Lung (tissue), 11 donors: ENCODE measurements at regions not wholly inside any gene's neighbourhood (a gene's known extent, or its start where the extent isn't known, plus 50 kb on each side); places are given as distances from the start of the nearest gene placed in this dataset.
"Not testable (repeated sequence)": the region's sequence is repeated elsewhere in the genome, so short reads cannot be mapped to it uniquely, and the experiment has no call there.

ENCODE experiments used
- ATAC-seq: fragments of 200-7000 bp; cut with Tn5 transposase; one replicate; pipeline ENCODE4 v1.9.1; 2020; ENCODE audit warnings: moderate number of reproducible peaks; ENCODE audit not compliant: insufficient read depth, low FRiP score
- DNase-seq, 3 donors: peaks; one replicate each; pipeline ENCODE4 v3.0.0-alpha.2; 2013 to 2017
- H3K27ac ChIP-seq, 2 donors: one replicate each; pipeline ENCODE4 v1.5.1; 2013; ENCODE audit warnings: mild to moderate bottlenecking in 2 of 2, moderate library complexity in 2 of 2, control low read depth in 1 of 2, inconsistent platforms in 1 of 2, low read depth in 1 of 2, low read length in 1 of 2
- H3K27me3 ChIP-seq, 3 donors: one replicate each; pipeline ENCODE4 v1.5.1; 2013; ENCODE audit warnings: low read length in 2 of 3; ENCODE audit not compliant: control insufficient read depth in 3 of 3, insufficient read depth in 3 of 3
- H3K36me3 ChIP-seq, 4 donors: one replicate each; pipeline ENCODE4 v1.5.1; 2013; ENCODE audit warnings: low read length in 4 of 4, mild to moderate bottlenecking in 1 of 4, moderate library complexity in 1 of 4; ENCODE audit not compliant: control insufficient read depth in 4 of 4, insufficient read depth in 4 of 4
- H3K4me1 ChIP-seq, 5 donors: one replicate each; pipeline ENCODE4 v1.5.1; 2013; ENCODE audit warnings: low read length in 5 of 5, mild to moderate bottlenecking in 2 of 5, moderate library complexity in 1 of 5; ENCODE audit not compliant: control insufficient read depth in 5 of 5, insufficient read depth in 5 of 5
- H3K4me3 ChIP-seq: one replicate; pipeline ENCODE4 v1.5.1; 2013; ENCODE audit warnings: mild to moderate bottlenecking, control low read depth, moderate library complexity
- H3K9ac ChIP-seq, 2 donors: one replicate each; pipeline ENCODE4 v1.5.1; 2013; ENCODE audit warnings: low read length in 2 of 2, control low read depth in 1 of 2; ENCODE audit not compliant: insufficient read depth in 1 of 2
- H3K9me3 ChIP-seq, 4 donors: one replicate each; pipeline ENCODE4 v1.5.1; 2013; ENCODE audit warnings: low read length in 3 of 4, mild to moderate bottlenecking in 1 of 4, moderate library complexity in 1 of 4; ENCODE audit not compliant: control insufficient read depth in 4 of 4, insufficient read depth in 3 of 4
- WGBS, 2 donors: extraction: QIAGEN DNeasy Blood & Tissue Kit; methylation state at CpG; one replicate each; pipeline ENCODE4 v1.1.7; 2013; 5-methylcytosine and 5-hydroxymethylcytosine counted together
- TF ChIP-seq, protein P1 (sequence below): IDR thresholded peaks from 2 replicates; pipeline ENCODE4 v1.5.1; 2012; ENCODE audit warnings: mild to moderate bottlenecking; ENCODE audit errors: control extremely low read depth, extremely low read depth
- donor health status: control.
- donor health status: control.
- donor health status: Bipolar disorder and iron deficiency.
- donor health status: healthy.
- donor health status: DM: yes; HTN: yes; CAD: no.

DNA sequence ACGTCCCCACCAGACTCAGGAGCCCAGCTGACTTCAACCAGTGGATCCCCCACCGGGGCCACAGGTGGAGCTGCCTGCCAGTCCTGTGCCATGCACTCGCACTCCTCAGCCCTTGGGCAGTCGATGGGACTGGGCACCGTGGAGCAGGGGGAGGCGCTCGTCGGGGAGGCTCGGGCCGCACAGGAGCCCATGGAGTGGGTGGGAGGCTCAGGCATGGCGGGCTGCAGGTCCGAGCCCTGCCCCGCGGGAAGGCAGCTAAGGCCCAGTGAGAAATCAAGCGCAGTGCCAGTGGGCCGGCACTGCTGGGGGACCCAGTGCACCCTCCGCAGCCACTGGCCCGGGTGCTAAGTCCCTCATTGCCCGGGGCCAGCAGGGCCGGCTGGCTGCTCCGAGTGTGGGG lies 52.3 kb upstream of the LRRC30 start:
- not testable (repeated sequence) for H3K9me3 ChIP-seq, H3K9ac ChIP-seq, DNase-seq, H3K27ac ChIP-seq, H3K4me1 ChIP-seq, ATAC-seq, H3K4me3 ChIP-seq, H3K27me3 ChIP-seq, H3K36me3 ChIP-seq
- WGBS, 2 donors = 92% methylated on average over 14 to 21 of the region's 21 CpGs

DNA sequence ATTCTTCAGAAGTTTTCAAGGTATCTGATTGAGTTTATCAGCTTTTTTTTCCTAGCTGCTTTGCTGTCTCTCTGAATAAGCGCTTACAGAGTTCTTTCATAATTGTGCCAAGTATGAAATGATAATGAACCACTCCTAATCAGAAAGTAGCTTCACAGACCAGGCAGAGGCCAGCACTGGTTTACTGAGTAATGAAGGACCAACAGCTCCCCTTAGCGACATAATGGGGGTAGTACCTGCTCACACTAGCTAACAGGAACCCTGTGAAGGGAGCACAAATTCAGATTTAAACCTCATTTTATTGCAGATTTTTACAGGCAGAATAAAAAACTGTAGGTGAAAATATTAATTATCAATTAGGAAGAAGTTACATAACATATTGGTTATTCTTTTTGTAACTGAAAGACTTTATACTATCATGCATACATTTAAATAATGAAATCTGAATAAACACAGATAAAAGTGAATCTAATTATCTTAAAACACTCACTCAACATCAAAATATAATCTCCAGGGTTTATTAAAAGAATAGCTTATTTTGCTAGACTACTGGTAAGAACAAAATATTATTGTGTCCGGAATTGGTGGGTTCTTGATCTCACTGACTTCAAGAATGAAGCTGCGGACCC lies 53.7 kb upstream of the LRRC30 start:
- Histone ChIP-seq H3K36me3 (no peaks in the 10 kb centered on the region), H3K27me3 (no peaks in the 10 kb centered on the region), H3K4me3 (no peak overlapping the region), H3K4me1 (peaks cover 0 to 2% (median 0%) of the 10 kb centered on the region in 5 donors), H3K27ac (no peak overlapping the region), H3K9me3 (no peaks in the 10 kb centered on the region), H3K9ac (no peak overlapping the region)
- peak; percentile 70 to 86 (median 80) for DNase-seq
- 56 to 58% methylated on average over 4 of the region's 4 CpGs for WGBS, 2 donors
- no peak for ATAC-seq
- TF ChIP-seq, protein P1, sequence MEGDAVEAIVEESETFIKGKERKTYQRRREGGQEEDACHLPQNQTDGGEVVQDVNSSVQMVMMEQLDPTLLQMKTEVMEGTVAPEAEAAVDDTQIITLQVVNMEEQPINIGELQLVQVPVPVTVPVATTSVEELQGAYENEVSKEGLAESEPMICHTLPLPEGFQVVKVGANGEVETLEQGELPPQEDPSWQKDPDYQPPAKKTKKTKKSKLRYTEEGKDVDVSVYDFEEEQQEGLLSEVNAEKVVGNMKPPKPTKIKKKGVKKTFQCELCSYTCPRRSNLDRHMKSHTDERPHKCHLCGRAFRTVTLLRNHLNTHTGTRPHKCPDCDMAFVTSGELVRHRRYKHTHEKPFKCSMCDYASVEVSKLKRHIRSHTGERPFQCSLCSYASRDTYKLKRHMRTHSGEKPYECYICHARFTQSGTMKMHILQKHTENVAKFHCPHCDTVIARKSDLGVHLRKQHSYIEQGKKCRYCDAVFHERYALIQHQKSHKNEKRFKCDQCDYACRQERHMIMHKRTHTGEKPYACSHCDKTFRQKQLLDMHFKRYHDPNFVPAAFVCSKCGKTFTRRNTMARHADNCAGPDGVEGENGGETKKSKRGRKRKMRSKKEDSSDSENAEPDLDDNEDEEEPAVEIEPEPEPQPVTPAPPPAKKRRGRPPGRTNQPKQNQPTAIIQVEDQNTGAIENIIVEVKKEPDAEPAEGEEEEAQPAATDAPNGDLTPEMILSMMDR = peak; percentile 32

DNA sequence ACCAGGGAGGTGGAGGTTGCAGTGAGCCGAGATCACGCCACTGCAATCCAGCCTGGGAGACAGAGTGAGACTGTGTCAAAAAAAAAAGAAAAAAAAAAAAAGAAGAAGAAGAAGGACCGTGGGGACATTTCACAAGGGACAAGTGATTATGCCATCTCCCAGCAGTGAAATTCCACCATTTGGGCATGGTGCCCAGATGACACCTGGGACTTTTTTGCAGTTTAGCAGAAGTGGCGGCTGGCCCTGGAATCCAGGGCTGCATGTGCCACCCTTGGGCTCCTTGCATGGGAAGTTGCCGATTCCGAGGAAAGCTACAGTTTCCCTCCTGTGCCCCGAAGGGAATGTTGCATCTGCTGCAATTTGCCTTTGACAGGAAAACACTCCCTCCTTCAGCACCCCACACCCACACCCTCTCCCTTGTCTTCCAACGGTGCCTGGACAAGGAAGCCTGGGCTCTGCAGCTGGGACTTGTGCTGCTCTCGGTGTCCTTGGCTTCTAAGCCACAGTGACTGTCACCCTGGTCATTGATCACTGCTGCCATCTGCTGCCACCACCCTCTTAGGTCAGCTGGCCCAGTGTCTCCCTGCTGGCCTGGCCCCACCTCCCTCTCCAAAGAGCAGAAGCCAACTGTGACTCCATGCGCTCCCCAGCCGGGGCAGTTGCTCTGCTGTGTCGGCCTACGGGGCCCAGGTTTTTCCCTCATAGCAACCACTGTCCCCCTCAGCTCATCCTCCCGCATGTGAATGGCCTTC lies 56.4 kb upstream of the LRRC30 start:
- no peak overlapping the region for H3K9ac ChIP-seq
- no peaks in the 10 kb centered on the region for H3K36me3 ChIP-seq
- peaks cover 0 to 2% (median 0%) of the 10 kb centered on the region in 5 donors for H3K4me1 ChIP-seq
- no peak overlapping the region for H3K4me3 ChIP-seq
- H3K27me3 ChIP-seq = no peaks in the 10 kb centered on the region
- ATAC-seq = no peak
- TF ChIP-seq, protein P1 = no peak
- 59 to 76% methylated on average over 14 of the region's 14 CpGs for WGBS, 2 donors
- DNase-seq = no peak
- H3K9me3 ChIP-seq = no peaks in the 10 kb centered on the region
- no peak overlapping the region for H3K27ac ChIP-seq

DNA sequence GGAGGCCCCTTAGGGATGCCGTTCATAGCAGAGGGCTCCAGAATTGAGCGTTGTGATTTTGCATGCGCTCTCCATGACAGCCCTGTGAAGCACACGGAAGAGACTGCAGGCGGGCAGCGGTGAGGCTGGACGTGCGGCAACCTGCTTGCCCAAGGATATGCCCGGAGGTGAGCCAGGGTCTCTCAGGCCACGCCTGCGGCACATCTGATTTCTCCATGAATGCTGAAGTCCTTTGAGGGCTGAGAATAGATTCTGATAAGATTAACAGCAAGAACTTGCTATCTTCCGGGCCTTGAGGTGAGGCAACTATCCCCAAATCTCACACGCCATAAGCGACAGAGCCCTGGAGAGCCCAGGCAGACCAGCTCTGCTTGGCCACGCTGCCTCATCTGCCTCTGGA lies 55.6 kb upstream of the LAMA1 start:
- no peaks in the 10 kb centered on the region for H3K36me3 ChIP-seq
- TF ChIP-seq, protein P1 = no peak
- ATAC-seq (no peak), DNase-seq (no peak)
- H3K4me1 ChIP-seq = peaks cover 0 to 2% (median 0%) of the 10 kb centered on the region in 5 donors
- no peak overlapping the region for H3K9ac ChIP-seq
- H3K9me3 ChIP-seq = no peaks in the 10 kb centered on the region
- H3K27me3 ChIP-seq = no peaks in the 10 kb centered on the region
- no peak overlapping the region for H3K27ac ChIP-seq
- no peak overlapping the region for H3K4me3 ChIP-seq
- WGBS, 2 donors = 87 to 93% methylated on average over 15 of the region's 15 CpGs
